ENCODE measurements at regions not wholly inside any gene's neighbourhood (a gene's known extent, or its start where the extent isn't known, plus 50 kb on each side); places are given as distances from the start of the nearest gene placed in this dataset.
"Not testable (repeated sequence)": the region's sequence is repeated elsewhere in the genome, so short reads cannot be mapped to it uniquely, and the experiment has no call there.

- not testable (repeated sequence) for DNase-seq
These were observed 135.5 kb downstream of the NBPF8 start for GRCh38 chr1:120550335-120550734.

DNA sequence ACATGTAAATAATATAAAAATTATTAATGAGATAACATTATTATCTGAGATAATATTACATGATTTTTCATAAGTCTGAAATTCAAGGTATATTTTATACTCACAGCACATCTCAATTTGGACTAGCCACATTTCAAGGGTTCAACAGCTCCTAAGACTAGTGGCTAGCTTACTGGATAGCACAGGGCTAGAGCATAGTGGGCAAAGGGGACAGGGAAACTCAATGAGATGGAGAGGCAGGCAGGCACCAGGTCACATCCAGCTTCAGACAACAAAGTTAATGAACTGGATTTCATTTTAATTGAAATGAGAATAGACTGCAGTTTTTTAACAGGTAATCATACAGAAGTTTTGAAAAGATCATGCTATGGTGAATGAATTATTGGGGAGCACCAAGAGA is 137.4 kb downstream of the NBPF8 start:
- DNase-seq: not testable (repeated sequence)

GRCh38 chr1:120557605-120558302 is 142.9 kb downstream of the NBPF8 start:
- peak in 3 of 51 donors; percentile 0 to 11 (median 6) for DNase-seq

GRCh38 chr1:120558303-120559060 is 143.6 kb downstream of the NBPF8 start:
- DNase-seq: peak in 26 of 51 donors; percentile 16 to 87 (median 42)

DNA sequence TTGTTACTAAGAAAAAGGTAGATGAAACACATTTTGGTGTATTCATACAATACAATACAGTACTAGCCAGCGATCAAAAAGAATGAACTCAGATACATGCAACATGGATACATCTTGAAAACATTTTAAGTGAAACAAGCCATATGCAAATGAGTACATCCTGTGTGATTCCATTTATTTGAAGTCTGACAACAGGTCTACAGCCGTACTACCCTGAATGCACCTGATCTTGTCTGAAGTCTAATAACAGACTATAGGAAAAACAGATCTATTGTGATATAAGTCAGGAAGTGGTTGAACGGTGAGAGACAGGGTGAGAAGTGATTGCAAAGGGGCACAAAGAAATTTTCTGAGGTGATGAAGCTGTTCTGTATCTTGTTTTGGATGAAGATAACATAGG is 146.9 kb downstream of the NBPF8 start:
- DNase-seq: not testable (repeated sequence)

GRCh38 chr1:120565396-120565795 is 150.6 kb downstream of the NBPF8 start:
- DNase-seq: not testable (repeated sequence)

- DNase-seq: not testable (repeated sequence)
These were observed 152.8 kb downstream of the NBPF8 start for GRCh38 chr1:120567620-120568019.

DNA sequence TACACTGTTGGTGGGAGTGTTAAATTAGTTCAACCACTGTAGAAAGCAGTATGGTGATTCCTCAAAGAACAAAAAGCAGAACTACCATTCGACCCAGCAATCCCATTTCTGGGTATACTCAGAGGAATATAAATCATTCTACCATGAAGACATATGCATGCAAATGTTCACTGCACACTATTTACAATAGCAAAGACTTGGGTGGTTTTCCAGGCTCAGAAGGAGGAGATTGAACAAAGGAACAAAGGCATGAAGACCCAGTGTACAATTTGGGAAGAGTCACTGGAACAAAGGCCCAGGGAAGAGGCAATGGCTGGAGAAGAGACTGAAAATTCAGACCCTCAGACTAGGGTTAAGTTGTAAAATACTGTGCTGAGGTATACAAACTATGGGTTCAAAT is 148.5 kb upstream of the NBPF26 start:
- DNase-seq: not testable (repeated sequence)

GRCh38 chr1:120582135-120582534 is 141.6 kb upstream of the NBPF26 start:
- not testable (repeated sequence) for DNase-seq

GRCh38 chr1:120586053-120586452 is 137.7 kb upstream of the NBPF26 start:
- not testable (repeated sequence) for DNase-seq

GRCh38 chr1:120588811-120589210 is 134.9 kb upstream of the NBPF26 start:
- DNase-seq: not testable (repeated sequence)

GRCh38 chr1:120591774-120592173 is 132.0 kb upstream of the NBPF26 start:
- DNase-seq: not testable (repeated sequence)

- not testable (repeated sequence) for DNase-seq
These were observed 130.8 kb upstream of the NBPF26 start for GRCh38 chr1:120592943-120593342.

DNA sequence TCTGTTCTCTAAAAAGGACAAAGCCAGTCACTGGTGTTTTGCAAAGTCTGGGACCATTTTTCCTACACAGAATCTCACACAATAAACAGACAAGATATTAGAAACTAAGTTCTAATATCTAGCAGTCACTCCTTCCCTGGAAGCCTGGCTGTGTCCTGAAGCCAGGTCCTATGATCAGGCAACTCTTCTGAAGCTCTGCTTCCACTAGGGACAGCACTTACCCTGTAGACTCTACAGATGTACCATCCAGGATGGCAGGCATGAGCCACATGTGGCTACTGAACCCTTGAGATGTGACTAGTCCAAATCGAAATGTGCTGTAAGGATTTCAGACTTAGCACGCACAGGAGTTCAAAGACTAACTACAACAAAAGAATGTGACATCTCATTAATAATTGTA is 130.1 kb upstream of the NBPF26 start:
- not testable (repeated sequence) for DNase-seq

- DNase-seq: not testable (repeated sequence)
These were observed 125.3 kb upstream of the NBPF26 start for GRCh38 chr1:120598331-120598951.

GRCh38 chr1:120599511-120599910 is 124.2 kb upstream of the NBPF26 start:
- not testable (repeated sequence) for DNase-seq

- DNase-seq: not testable (repeated sequence)
These were observed 123.2 kb upstream of the NBPF26 start for GRCh38 chr1:120600442-120601041.

GRCh38 chr1:120607882-120608281 is 115.9 kb upstream of the NBPF26 start:
- not testable (repeated sequence) for DNase-seq

- DNase-seq: not testable (repeated sequence)
These were observed 115.3 kb upstream of the NBPF26 start for GRCh38 chr1:120608314-120609014.

DNA sequence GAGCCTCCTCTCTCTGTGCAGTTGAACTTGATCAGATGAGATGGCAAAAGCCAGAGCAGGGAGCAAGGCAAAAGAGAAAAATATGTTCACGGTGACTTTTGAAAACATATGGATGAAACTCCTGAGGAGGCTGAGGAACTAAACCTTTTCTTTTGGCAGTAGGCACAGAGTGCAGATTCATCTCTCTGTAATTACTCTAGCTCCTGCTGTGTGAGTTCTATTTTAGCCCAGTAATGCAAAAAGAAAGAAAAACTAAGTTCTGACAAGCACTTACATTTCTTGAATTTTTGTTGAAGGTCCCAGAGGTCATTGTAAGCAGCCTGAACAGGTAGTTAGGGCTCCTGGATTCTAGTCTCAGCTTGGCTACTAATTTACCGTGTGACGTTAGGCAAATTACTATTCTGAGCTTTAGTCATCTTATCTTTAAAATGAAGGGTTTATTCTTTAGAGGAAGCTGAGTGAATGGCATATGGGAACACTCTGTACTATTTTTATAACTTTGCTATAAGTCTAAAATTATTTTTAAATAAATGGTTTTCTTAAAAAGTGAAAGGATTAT is 114.7 kb upstream of the NBPF26 start:
- not testable (repeated sequence) for DNase-seq

- DNase-seq: not testable (repeated sequence)
These were observed 113.9 kb upstream of the NBPF26 start for GRCh38 chr1:120609834-120610233.

Data from hypothalamus (tissue), 51 donors.